ENCODE measurements at regions not wholly inside any gene's neighbourhood (a gene's known extent, or its start where the extent isn't known, plus 50 kb on each side); places are given as distances from the start of the nearest gene placed in this dataset.

DNA sequence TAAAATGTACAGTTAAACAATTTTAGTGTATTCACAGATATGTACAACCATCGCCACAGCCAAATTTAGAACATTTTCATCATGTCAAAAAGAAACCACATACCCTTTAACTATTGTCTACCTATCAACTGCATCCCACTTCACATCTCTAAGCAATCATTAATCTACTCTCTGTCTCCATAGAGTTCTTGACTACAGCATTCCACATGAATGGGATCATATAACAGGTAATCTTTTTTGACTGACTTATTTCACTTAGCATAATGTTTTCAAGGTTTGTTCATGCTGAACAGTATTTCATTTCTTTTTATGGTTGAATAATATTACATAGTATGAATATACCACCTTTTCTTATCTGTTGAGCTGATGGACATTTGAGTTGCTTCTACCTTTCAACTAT lies 281.4 kb upstream of the EDA2R start:
- TF ChIP-seq, protein P1, sequence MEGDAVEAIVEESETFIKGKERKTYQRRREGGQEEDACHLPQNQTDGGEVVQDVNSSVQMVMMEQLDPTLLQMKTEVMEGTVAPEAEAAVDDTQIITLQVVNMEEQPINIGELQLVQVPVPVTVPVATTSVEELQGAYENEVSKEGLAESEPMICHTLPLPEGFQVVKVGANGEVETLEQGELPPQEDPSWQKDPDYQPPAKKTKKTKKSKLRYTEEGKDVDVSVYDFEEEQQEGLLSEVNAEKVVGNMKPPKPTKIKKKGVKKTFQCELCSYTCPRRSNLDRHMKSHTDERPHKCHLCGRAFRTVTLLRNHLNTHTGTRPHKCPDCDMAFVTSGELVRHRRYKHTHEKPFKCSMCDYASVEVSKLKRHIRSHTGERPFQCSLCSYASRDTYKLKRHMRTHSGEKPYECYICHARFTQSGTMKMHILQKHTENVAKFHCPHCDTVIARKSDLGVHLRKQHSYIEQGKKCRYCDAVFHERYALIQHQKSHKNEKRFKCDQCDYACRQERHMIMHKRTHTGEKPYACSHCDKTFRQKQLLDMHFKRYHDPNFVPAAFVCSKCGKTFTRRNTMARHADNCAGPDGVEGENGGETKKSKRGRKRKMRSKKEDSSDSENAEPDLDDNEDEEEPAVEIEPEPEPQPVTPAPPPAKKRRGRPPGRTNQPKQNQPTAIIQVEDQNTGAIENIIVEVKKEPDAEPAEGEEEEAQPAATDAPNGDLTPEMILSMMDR (IDR thresholded peaks at IDR 0.05) = no peak
- no peak for TF ChIP-seq POLR2A (IDR thresholded peaks at IDR 0.05)

Data from body of pancreas (tissue), 4 donors.